Sigmoid colon (tissue), 3 donors: ENCODE measurements at regions not wholly inside any gene's neighbourhood (a gene's known extent, or its start where the extent isn't known, plus 50 kb on each side); places are given as distances from the start of the nearest gene placed in this dataset.

Experiments
- CTCF ChIP-seq, 4 experiments: fragments of 450-650 bp in 3 of 4; fragments of 200-600 bp in 1 of 4; IDR thresholded peaks; one replicate each; pipeline ENCODE4 v1.5.1; 2016 to 2019; ENCODE audit warnings: antibody characterized with exemption in 4 of 4, mild to moderate bottlenecking in 3 of 4, moderate library complexity in 2 of 4
- POLR2A ChIP-seq, 2 donors: fragments of 450-650 bp; IDR thresholded peaks; one replicate each; pipeline ENCODE4 v1.6.1; 2016; ENCODE audit warnings: antibody characterized with exemption in 2 of 2, mild to moderate bottlenecking in 2 of 2, moderate library complexity in 2 of 2

- no peak for TF ChIP-seq CTCF (IDR thresholded peaks at IDR 0.05)
- no peak for TF ChIP-seq POLR2A (IDR thresholded peaks at IDR 0.05)
These were observed 157.6 kb upstream of the PKN2 start for GRCh38 chr1:88526456-88526855.
